Ascending aorta (tissue), 2 donors: ENCODE measurements at regions not wholly inside any gene's neighbourhood (a gene's known extent, or its start where the extent isn't known, plus 50 kb on each side); places are given as distances from the start of the nearest gene placed in this dataset.

Source experiments
- DNase-seq, 2 donors: peaks; one replicate each; pipeline ENCODE4 v3.0.0-alpha.2; 2019; ENCODE audit warnings: low spot score in 2 of 2
- H3K27ac ChIP-seq, 2 donors: fragments of 200-600 bp; sonication (generic); one replicate each; pipeline ENCODE4 v1.5.1; 2016 to 2017; ENCODE audit warnings: mild to moderate bottlenecking in 1 of 2
- H3K27me3 ChIP-seq: fragments of 200-600 bp; sonication (generic); one replicate; pipeline ENCODE4 v1.5.1; 2017
- H3K36me3 ChIP-seq, 2 donors: fragments of 200-600 bp; sonication (generic); one replicate each; pipeline ENCODE4 v1.5.1; 2016
- H3K4me1 ChIP-seq, 2 donors: fragments of 200-600 bp; sonication (generic); one replicate each; pipeline ENCODE4 v1.5.1; 2016 to 2017; ENCODE audit warnings: mild to moderate bottlenecking in 1 of 2
- H3K4me3 ChIP-seq, 2 donors: fragments of 200-600 bp; sonication (generic); one replicate each; pipeline ENCODE4 v1.5.1; 2016 to 2017; ENCODE audit warnings: mild to moderate bottlenecking in 1 of 2
- H3K9me3 ChIP-seq, 2 donors: fragments of 200-600 bp; sonication (generic); one replicate each; pipeline ENCODE4 v1.5.1; 2016
- intact Hi-C: fragments of 100-400 bp; cut with DNase I; formaldehyde crosslinking; loops from one replicate; pipeline ENCODE4 v1.15.1; 2023
- TF ChIP-seq, protein P1 (sequence below), 3 experiments: fragments of 200-600 bp in 2 of 3; fragments of 450-650 bp in 1 of 3; sonication (generic) in 2 of 3; IDR thresholded peaks; one replicate each; pipeline ENCODE4 v1.5.1; 2016 to 2019; ENCODE audit warnings: antibody characterized with exemption in 3 of 3, mild to moderate bottlenecking in 1 of 3, moderate library complexity in 1 of 3

DNA sequence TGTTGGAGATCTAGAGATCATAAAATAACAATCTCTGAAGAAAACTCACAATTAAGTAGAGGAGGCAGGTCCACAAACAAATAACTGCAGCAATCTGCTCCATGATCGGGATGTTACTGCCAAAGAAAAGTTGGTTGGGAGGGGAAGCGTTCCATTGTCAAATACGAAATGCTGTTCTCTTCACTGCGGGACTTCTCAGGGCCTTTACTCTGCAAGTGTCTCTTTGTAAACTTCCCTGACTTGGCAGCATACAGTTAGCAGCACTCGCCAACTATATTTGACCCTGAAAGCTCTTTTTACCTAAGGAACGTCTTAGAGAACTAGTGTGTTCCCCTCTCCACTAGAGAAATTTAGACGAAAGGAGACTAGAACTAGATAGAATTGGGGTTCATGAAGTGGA lies 780.7 kb upstream of the TBX3 start:
- H3K4me3 ChIP-seq = no peak overlapping the region
- intact Hi-C loops = no loop called here
- H3K27ac ChIP-seq = no peak overlapping the region
- TF ChIP-seq, protein P1, sequence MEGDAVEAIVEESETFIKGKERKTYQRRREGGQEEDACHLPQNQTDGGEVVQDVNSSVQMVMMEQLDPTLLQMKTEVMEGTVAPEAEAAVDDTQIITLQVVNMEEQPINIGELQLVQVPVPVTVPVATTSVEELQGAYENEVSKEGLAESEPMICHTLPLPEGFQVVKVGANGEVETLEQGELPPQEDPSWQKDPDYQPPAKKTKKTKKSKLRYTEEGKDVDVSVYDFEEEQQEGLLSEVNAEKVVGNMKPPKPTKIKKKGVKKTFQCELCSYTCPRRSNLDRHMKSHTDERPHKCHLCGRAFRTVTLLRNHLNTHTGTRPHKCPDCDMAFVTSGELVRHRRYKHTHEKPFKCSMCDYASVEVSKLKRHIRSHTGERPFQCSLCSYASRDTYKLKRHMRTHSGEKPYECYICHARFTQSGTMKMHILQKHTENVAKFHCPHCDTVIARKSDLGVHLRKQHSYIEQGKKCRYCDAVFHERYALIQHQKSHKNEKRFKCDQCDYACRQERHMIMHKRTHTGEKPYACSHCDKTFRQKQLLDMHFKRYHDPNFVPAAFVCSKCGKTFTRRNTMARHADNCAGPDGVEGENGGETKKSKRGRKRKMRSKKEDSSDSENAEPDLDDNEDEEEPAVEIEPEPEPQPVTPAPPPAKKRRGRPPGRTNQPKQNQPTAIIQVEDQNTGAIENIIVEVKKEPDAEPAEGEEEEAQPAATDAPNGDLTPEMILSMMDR (IDR thresholded peaks at IDR 0.05) = no peak
- peaks cover 0 to 7% of the 10 kb centered on the region in 2 donors for H3K9me3 ChIP-seq
- no peaks in the 10 kb centered on the region for H3K27me3 ChIP-seq
- H3K4me1 ChIP-seq = no peaks in the 10 kb centered on the region
- no peaks in the 10 kb centered on the region for H3K36me3 ChIP-seq
- DNase-seq = no peak

DNA sequence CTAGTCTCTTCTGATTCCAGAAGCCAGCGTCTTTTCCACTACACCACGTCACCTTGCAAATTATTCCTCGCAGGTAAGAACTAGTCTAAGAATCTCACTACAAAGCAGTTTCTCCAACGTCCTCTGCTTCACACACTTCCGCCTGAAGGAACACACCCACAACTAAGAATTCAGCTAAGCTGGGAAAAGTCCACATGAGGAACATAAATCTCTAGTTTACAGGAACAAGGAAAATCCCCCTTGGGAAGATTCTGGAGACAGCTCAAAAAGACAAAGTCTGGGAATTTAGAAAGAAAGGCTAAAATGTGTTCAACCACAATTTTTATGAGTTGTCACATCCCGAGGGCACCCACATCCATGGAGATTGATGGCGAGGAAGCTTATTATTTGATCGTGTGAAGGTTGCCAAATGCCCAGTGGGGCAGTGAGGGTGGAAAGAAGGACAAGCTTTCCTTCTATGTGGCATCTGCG lies 780.2 kb upstream of the TBX3 start:
- no peak for DNase-seq
- no peak overlapping the region for H3K4me3 ChIP-seq
- TF ChIP-seq, protein P1 (IDR thresholded peaks at IDR 0.05) = no peak

DNA sequence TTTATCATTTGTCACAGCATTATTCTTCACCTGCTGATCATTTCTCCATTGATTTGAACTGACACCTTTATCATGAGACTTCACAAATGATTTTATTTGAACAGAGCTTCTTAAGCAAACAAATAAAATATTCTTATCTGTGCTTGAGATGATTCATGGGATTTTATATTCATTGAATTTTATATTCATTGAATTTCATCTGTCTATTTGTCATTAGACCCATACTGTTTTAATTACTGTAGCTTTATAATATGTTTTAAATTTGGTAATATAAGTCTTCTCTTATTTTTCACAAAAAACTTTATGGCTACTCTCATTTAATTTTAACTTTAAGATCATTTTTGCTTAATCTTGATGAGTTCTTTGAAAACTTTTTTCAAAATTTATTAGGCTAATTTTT lies 777.4 kb upstream of the TBX3 start:
- no peak overlapping the region for H3K27ac ChIP-seq
- intact Hi-C loops = no loop called here
- H3K36me3 ChIP-seq = no peaks in the 10 kb centered on the region
- TF ChIP-seq, protein P1 (IDR thresholded peaks at IDR 0.05) = no peak
- peaks cover 0 to 7% of the 10 kb centered on the region in 2 donors for H3K9me3 ChIP-seq
- DNase-seq = no peak
- H3K27me3 ChIP-seq = no peaks in the 10 kb centered on the region
- no peaks in the 10 kb centered on the region for H3K4me1 ChIP-seq
- no peak overlapping the region for H3K4me3 ChIP-seq

More for the DNA sequence above, 780.2 kb upstream of the TBX3 start:
- H3K27ac ChIP-seq = no peak overlapping the region
- H3K36me3 ChIP-seq = no peaks in the 10 kb centered on the region
- H3K9me3 ChIP-seq = peaks cover 0 to 7% of the 10 kb centered on the region in 2 donors
- no peaks in the 10 kb centered on the region for H3K4me1 ChIP-seq
- intact Hi-C loops = no loop called here
- no peaks in the 10 kb centered on the region for H3K27me3 ChIP-seq

DNA sequence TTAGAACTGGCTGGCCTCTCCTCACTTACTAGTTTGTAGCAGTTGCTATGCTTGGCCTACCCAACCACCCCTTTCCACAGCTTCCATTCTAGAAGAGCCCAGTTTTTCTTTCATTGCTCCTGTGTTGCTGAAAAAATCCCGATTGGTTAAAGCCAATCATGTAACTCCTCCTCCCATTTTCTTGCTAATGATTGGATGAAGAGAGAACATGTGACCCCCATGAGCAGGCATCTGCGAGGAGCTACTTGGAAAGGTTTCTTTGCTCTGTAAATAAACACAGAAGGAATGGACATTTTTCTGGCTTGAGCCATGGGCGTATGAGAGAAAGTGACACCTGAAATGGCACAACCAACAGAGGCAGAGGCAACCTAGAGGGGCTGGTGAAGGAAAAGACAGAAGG lies 773.8 kb upstream of the TBX3 start:
- Histone ChIP-seq H3K9me3 (peaks cover 0 to 7% of the 10 kb centered on the region in 2 donors), H3K4me3 (no peak overlapping the region), H3K36me3 (no peaks in the 10 kb centered on the region), H3K27me3 (no peaks in the 10 kb centered on the region), H3K27ac (no peak overlapping the region), H3K4me1 (no peaks in the 10 kb centered on the region)
- TF ChIP-seq, protein P1 (IDR thresholded peaks at IDR 0.05) = no peak
- no peak for DNase-seq
- intact Hi-C loops = no loop called here

DNA sequence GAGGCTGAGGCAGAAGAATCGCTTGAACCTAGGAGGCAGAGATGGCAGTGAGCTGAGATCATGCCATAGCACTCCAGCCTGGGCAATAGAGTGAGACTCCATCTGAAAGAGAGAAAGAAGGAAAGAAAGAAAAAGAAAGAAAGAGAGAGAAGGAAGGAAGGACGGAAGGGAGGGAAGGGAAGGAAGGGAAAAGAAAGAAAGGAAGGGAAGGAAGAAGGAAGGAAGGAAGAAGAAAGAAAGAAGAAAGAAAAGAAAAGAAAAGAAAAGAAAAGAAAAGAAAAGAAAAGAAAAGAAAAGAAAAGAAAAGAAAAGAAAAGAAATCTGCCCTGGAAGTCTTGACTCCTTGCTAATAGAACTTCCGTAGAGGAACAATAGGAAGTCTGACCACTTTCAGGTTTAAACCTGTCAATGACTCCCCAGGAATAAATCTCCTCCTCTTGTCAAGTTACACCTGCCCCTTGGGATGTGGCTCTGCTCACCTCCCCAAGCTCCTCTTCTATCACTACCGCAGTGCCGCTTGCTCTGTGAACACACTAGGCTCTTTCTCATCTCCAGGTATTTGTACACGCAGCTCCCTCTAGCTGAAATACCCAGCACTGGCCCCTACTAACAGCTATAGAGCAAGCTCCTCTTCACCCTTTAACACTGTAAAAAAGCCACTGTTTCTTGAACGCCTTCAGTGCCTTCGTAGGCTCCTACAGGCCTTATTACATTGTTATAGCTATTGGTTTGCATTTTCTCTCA lies 773.1 kb upstream of the TBX3 start:
- H3K27me3 ChIP-seq = no peaks in the 10 kb centered on the region
- H3K4me3 ChIP-seq = no peak overlapping the region
- H3K4me1 ChIP-seq = no peaks in the 10 kb centered on the region
- TF ChIP-seq, protein P1 (IDR thresholded peaks at IDR 0.05) = no peak
- H3K27ac ChIP-seq = no peak overlapping the region
- no peaks in the 10 kb centered on the region for H3K36me3 ChIP-seq
- peaks cover 0 to 6% of the 10 kb centered on the region in 2 donors for H3K9me3 ChIP-seq
- no peak for DNase-seq
- intact Hi-C loops = no loop called here
